ENCODE measurements at regions not wholly inside any gene's neighbourhood (a gene's known extent, or its start where the extent isn't known, plus 50 kb on each side); places are given as distances from the start of the nearest gene placed in this dataset.

DNA sequence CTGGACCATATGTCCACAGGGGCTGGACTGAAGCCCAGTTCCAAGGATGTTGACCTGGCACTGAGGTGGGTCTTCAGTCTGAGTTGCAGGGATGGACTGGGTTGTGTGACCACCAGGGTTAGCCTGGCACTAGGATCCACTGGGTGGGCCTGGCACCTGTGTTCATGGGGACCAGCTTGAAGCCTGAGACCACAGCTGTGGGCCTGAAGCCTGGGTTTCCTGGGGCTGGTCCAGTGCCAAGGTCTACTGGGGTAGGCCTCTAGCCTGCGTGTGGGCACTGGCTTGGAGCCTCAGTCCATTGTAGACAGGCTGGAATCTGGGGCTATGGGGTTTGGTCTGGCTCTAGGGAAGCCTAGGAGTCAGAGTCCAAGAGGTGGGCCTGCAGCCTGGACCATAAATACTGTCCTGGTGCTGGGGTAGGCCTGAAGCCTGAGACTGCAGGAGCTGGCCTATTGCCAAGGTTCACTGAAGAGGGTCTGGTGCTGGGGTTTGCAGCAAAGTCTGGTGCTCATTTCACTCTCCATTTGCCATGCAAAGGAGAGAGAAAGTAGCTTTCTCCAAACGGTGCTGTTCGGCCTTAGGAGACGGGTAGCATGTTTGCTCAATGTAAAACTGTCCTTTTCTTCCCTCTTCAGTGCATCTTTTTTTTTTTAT, 51.2 kb upstream of the TBC1D5 start:
- no peak overlapping the region for H2AFZ ChIP-seq (ENCODE audit: low read length)
- no peak overlapping the region for H3K18ac ChIP-seq (ENCODE audit: extremely low read depth, low read length)
- H3K4ac ChIP-seq (replicated peaks; ENCODE audit: insufficient read length, low read depth, low read length): no peak overlapping the region
- no peak overlapping the region for H2BK12ac ChIP-seq (ENCODE audit: low read depth, low read length)
- POLR2A ChIA-PET (ENCODE audit: partially characterized antibody): no interaction called here
- no peak overlapping the region for H3K56ac ChIP-seq (replicated peaks; ENCODE audit: insufficient read length, low read depth, low read length)
- H3K27me3 ChIP-seq (replicated peaks in 1 of 4; ENCODE audit: control insufficient read depth in 3 of 4, extremely low read depth in 1 of 4, insufficient read depth in 3 of 4, low read length in 3 of 4): no peaks in the 10 kb centered on the region
- H4K5ac ChIP-seq (ENCODE audit: insufficient read length, low read depth, low read length): no peak overlapping the region
- H4K91ac ChIP-seq (replicated peaks; ENCODE audit: insufficient read length, low read length): no peak overlapping the region
- no peak overlapping the region for H2BK20ac ChIP-seq (ENCODE audit: low read length)
- CTCF ChIA-PET (ENCODE audit: partially characterized antibody): interaction anchor here (0.7 to 1.1 kb wide), 2 partner anchors 9 to 12 kb away, joined by 4 to 7 read pairs; no protein-coding TSS in a partner anchor
- H3K4me3 ChIP-seq (ENCODE audit: extremely low read depth in 1 of 4, insufficient read depth in 2 of 4, low read depth in 3 of 4, low read length in 4 of 4): no peak overlapping the region
- no peak overlapping the region for H2BK15ac ChIP-seq (ENCODE audit: low read length)
- peak overlapping the region; percentile 72 for H4K8ac ChIP-seq (ENCODE audit: extremely low read depth, insufficient read depth, low read length)
- H3K23ac ChIP-seq (ENCODE audit: insufficient read length): no peak overlapping the region
- H3K23me2 ChIP-seq (ENCODE audit: low read depth, low read length): no peaks in the 10 kb centered on the region
- DNase-seq (ENCODE audit: low read depth in 1 of 2, low spot score in 2 of 2) (no peak), FAIRE-seq (no peak)
- H3K79me1 ChIP-seq (ENCODE audit: low read depth, low read length): no peaks in the 10 kb centered on the region
- H4K20me1 ChIP-seq (replicated peaks in 1 of 2; ENCODE audit: control insufficient read depth in 1 of 2, insufficient read depth in 2 of 2, low read length in 2 of 2): no peaks in the 10 kb centered on the region
- H3K36me3 ChIP-seq (ENCODE audit: control insufficient read depth in 2 of 4, insufficient read depth in 4 of 4, low read length in 3 of 4): no peaks in the 10 kb centered on the region
- TF ChIP-seq SIX5 (IDR thresholded peaks at IDR 0.05; ENCODE audit: low read depth, low read length): no peak
- no peak for TF ChIP-seq TAF1 (IDR thresholded peaks at IDR 0.05; ENCODE audit: low read depth, low read length)
- TF ChIP-seq JUND (IDR thresholded peaks at IDR 0.05; ENCODE audit: low read length): no peak
- TF ChIP-seq NRF1 (IDR thresholded peaks at IDR 0.05; ENCODE audit: low read depth, low read length): no peak
- no peak for TF ChIP-seq TEAD4 (IDR thresholded peaks at IDR 0.05; ENCODE audit: low read depth, low read length)
- no peak for TF ChIP-seq RBBP5 (IDR thresholded peaks at IDR 0.05; ENCODE audit: borderline replicate concordance, low read depth, low read length)
- TF ChIP-seq SP2 (IDR thresholded peaks at IDR 0.05; ENCODE audit: low read length): no peak
- no peak for TF ChIP-seq RNF2 (IDR thresholded peaks at IDR 0.05; ENCODE audit: borderline replicate concordance, low read depth, low read length, missing control alignments, poor library complexity, severe bottlenecking)
- TF ChIP-seq SRF (IDR thresholded peaks at IDR 0.05; ENCODE audit: low read depth, low read length): no peak
- TF ChIP-seq SP4 (IDR thresholded peaks at IDR 0.05; ENCODE audit: low read length): no peak
- no peak for TF ChIP-seq KDM1A (IDR thresholded peaks at IDR 0.05; ENCODE audit: borderline replicate concordance, low read length)
- 87% methylated on average over 4 of the region's 4 CpGs; no CpG with 5 or more reads in 1 of the 2 experiments for WGBS, 2 experiments (ENCODE audit: extremely low coverage in 1 of 2, insufficient coverage in 1 of 2, insufficient read length in 1 of 2, insufficient replicate concordance in 2 of 2, low coverage in 1 of 2, low lambda C conversion rate in 2 of 2, missing lambda C conversion rate in 1 of 2)
- H3K14ac ChIP-seq (ENCODE audit: insufficient read length): no peak overlapping the region
- no peaks in the 10 kb centered on the region for H3K4me1 ChIP-seq (replicated peaks in 1 of 4; ENCODE audit: control insufficient read depth in 3 of 4, insufficient read depth in 4 of 4, low read length in 3 of 4)
- no peak overlapping the region for H3K27ac ChIP-seq (ENCODE audit: low read depth, low read length)
- H2BK120ac ChIP-seq (replicated peaks; ENCODE audit: low read depth, low read length): no peak overlapping the region
- H2AK5ac ChIP-seq (ENCODE audit: low read depth, low read length): no peak overlapping the region
- H3K4me2 ChIP-seq (ENCODE audit: insufficient read depth in 1 of 2, low read depth in 2 of 2, low read length in 2 of 2): no peak overlapping the region
- H3K9ac ChIP-seq (replicated peaks in 1 of 4; ENCODE audit: extremely low read depth in 1 of 4, low read depth in 3 of 4, low read length in 3 of 4): no peak overlapping the region
- H2BK5ac ChIP-seq (ENCODE audit: low read depth, low read length): no peak overlapping the region
- no peaks in the 10 kb centered on the region for H3K9me3 ChIP-seq (ENCODE audit: insufficient read depth in 2 of 2, low read depth in 1 of 2, low read length in 1 of 2)
- no peaks in the 10 kb centered on the region for H3K79me2 ChIP-seq (ENCODE audit: control insufficient read depth in 1 of 2, insufficient read depth in 2 of 2, low read length in 2 of 2)

All from H1 (cell line).